22Rv1 (cell line): ENCODE measurements at regions not wholly inside any gene's neighbourhood (a gene's known extent, or its start where the extent isn't known, plus 50 kb on each side); places are given as distances from the start of the nearest gene placed in this dataset.

Experiments
- ZFX ChIP-seq: fragments of 450-650 bp; IDR thresholded peaks from 2 replicates; pipeline ENCODE4 v1.6.1; 2017; ENCODE audit warnings: antibody characterized with exemption, borderline replicate concordance
- TF ChIP-seq, protein P1 (sequence below): fragments of 450-650 bp; IDR thresholded peaks from 2 replicates; pipeline ENCODE4 v1.5.1; 2017; ENCODE audit warnings: mild to moderate bottlenecking

DNA sequence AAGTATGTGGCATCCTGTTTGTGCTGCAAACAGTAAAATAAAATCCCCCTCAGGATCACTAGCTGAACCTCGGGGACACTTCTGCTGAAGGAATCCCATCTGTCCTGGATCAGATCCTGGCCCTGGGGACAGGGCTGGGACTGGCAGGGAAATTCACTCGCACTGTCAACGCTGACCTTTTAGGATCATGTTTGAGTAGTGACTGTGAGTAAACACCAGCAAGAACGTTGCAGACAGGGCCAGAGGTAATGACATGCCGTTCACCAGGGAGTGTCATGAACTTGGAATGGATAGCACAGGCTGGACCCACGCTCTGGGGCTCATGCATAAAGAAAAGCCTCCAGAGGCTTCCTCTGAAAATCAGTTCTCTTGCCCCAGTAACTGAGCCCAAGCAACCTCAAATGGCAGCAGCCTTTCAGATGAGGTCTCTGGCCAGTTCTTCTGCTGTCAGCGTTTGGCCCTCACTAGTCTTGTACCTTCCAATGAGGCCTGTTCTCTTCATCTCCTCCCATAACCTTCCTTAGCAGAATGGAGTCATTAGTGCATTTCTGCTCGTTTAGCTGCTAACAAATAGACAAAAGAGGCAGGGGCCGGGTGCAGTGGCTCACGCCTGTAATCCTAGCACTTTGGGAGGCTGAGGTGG lies 51.0 kb upstream of the BARX2 start:
- TF ChIP-seq, protein P1, sequence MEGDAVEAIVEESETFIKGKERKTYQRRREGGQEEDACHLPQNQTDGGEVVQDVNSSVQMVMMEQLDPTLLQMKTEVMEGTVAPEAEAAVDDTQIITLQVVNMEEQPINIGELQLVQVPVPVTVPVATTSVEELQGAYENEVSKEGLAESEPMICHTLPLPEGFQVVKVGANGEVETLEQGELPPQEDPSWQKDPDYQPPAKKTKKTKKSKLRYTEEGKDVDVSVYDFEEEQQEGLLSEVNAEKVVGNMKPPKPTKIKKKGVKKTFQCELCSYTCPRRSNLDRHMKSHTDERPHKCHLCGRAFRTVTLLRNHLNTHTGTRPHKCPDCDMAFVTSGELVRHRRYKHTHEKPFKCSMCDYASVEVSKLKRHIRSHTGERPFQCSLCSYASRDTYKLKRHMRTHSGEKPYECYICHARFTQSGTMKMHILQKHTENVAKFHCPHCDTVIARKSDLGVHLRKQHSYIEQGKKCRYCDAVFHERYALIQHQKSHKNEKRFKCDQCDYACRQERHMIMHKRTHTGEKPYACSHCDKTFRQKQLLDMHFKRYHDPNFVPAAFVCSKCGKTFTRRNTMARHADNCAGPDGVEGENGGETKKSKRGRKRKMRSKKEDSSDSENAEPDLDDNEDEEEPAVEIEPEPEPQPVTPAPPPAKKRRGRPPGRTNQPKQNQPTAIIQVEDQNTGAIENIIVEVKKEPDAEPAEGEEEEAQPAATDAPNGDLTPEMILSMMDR: no peak
- TF ChIP-seq ZFX: no peak
